ENCODE measurements at regions not wholly inside any gene's neighbourhood (a gene's known extent, or its start where the extent isn't known, plus 50 kb on each side); places are given as distances from the start of the nearest gene placed in this dataset.
A peak's percentile ranks its signal among the peaks of the same experiment; 100 is the strongest.

DNA sequence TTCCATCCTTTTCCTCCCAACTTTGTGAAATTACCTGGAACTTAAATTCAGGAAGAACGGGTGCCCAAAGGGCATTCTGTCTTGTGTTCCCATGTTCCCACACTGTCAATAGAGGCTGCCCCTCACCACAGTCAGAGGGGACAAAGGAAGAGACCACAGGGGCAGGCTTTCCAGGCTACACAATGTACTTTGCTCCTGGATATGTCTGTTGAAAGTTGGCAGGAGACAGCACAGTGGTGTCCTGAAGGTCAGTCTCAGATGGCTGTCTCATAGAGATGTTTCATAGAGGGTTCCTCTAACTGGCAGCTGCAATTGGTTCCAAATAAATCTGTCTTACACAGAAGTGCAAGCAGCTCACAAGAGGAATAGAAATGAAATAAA, 107.8 kb upstream of the TGFBR2 start:
- Histone ChIP-seq H2AK5ac (ENCODE audit: low read depth, low read length) (no peak overlapping the region), H2BK5ac (ENCODE audit: low read depth, low read length) (no peak overlapping the region), H3K9ac (replicated peaks in 1 of 4; ENCODE audit: extremely low read depth in 1 of 4, low read depth in 3 of 4, low read length in 3 of 4) (no peak overlapping the region), H2AFZ (ENCODE audit: low read length) (no peak overlapping the region), H3K79me1 (ENCODE audit: low read depth, low read length) (no peaks in the 10 kb centered on the region), H3K14ac (ENCODE audit: insufficient read length) (no peak overlapping the region), H3K27me3 (replicated peaks in 1 of 4; ENCODE audit: control insufficient read depth in 3 of 4, extremely low read depth in 1 of 4, insufficient read depth in 3 of 4, low read length in 3 of 4) (no peaks in the 10 kb centered on the region), H4K8ac (ENCODE audit: extremely low read depth, insufficient read depth, low read length) (no peak overlapping the region), H2BK15ac (ENCODE audit: low read length) (0 out of 2 replicates have a peak overlapping the region, but pooled peaks have one; percentile 36), H3K56ac (replicated peaks; ENCODE audit: insufficient read length, low read depth, low read length) (no peak overlapping the region), H3K23me2 (ENCODE audit: low read depth, low read length) (no peaks in the 10 kb centered on the region), H3K36me3 (ENCODE audit: control insufficient read depth in 2 of 4, insufficient read depth in 4 of 4, low read length in 3 of 4) (no peaks in the 10 kb centered on the region), H2BK120ac (replicated peaks; ENCODE audit: low read depth, low read length) (no peak overlapping the region), H2BK20ac (ENCODE audit: low read length) (no peak overlapping the region), H4K5ac (ENCODE audit: insufficient read length, low read depth, low read length) (no peak overlapping the region), H3K4me2 (ENCODE audit: insufficient read depth in 1 of 2, low read depth in 2 of 2, low read length in 2 of 2) (no peak overlapping the region), H3K23ac (ENCODE audit: insufficient read length) (no peak overlapping the region), H3K4me3 (ENCODE audit: extremely low read depth in 1 of 4, insufficient read depth in 2 of 4, low read depth in 3 of 4, low read length in 4 of 4) (no peak overlapping the region), H3K18ac (ENCODE audit: extremely low read depth, low read length) (no peak overlapping the region), H4K91ac (replicated peaks; ENCODE audit: insufficient read length, low read length) (no peak overlapping the region), H3K4me1 (replicated peaks in 1 of 4; ENCODE audit: control insufficient read depth in 3 of 4, insufficient read depth in 4 of 4, low read length in 3 of 4) (peaks cover 0 to 5% (median 0%) of the 10 kb centered on the region in 4 experiments; a peak in 1 of 7 replicates), H3K9me3 (ENCODE audit: insufficient read depth in 2 of 2, low read depth in 1 of 2, low read length in 1 of 2) (no peaks in the 10 kb centered on the region), H3K4ac (replicated peaks; ENCODE audit: insufficient read length, low read depth, low read length) (no peak overlapping the region), H3K27ac (ENCODE audit: low read depth, low read length) (no peak overlapping the region), H4K20me1 (replicated peaks in 1 of 2; ENCODE audit: control insufficient read depth in 1 of 2, insufficient read depth in 2 of 2, low read length in 2 of 2) (no peaks in the 10 kb centered on the region), H2BK12ac (ENCODE audit: low read depth, low read length) (no peak overlapping the region), H3K79me2 (ENCODE audit: control insufficient read depth in 1 of 2, insufficient read depth in 2 of 2, low read length in 2 of 2) (no peaks in the 10 kb centered on the region)
- ChIA-PET CTCF (ENCODE audit: partially characterized antibody) (interaction anchor here (1.0 kb wide), 1 partner anchor 570 kb away, joined by 3 read pairs; no protein-coding TSS in a partner anchor), POLR2A (ENCODE audit: partially characterized antibody) (no interaction called here)
- FAIRE-seq (no peak), DNase-seq (ENCODE audit: low read depth in 1 of 2, low spot score in 2 of 2) (no peak)
- 90% methylated on average over 1 of the region's 1 CpG; no CpG with 5 or more reads in 1 of the 2 experiments for WGBS, 2 experiments (ENCODE audit: extremely low coverage in 1 of 2, insufficient coverage in 1 of 2, insufficient read length in 1 of 2, insufficient replicate concordance in 2 of 2, low coverage in 1 of 2, low lambda C conversion rate in 2 of 2, missing lambda C conversion rate in 1 of 2)
- TF ChIP-seq CHD7 (IDR thresholded peaks at IDR 0.05; ENCODE audit: insufficient replicate concordance, low read length): no peak
